ENCODE measurements at regions not wholly inside any gene's neighbourhood (a gene's known extent, or its start where the extent isn't known, plus 50 kb on each side); places are given as distances from the start of the nearest gene placed in this dataset.
"Not testable (repeated sequence)": the region's sequence is repeated elsewhere in the genome, so short reads cannot be mapped to it uniquely, and the experiment has no call there.

GRCh38 chr5:68048516-68048915, 167.0 kb upstream of the PIK3R1 start:
- H3K9me3 ChIP-seq, result peaks cover 0 to 4% of the 10 kb centered on the region in 2 donors
- no peaks in the 10 kb centered on the region for H3K27me3 ChIP-seq
- no peak overlapping the region for H3K27ac ChIP-seq
- in situ Hi-C loops (cut with MboI; ENCODE audit: low pct_ligation_motif_present in 1 of 4, low pct_unique_long_range_greater_than_20kb in 1 of 4, low sequenced_read_pairs in 3 of 4), result no loop called here
- H3K36me3 ChIP-seq, result no peaks in the 10 kb centered on the region
- no peak overlapping the region for H3K4me3 ChIP-seq
- peaks cover 0 to 4% (median 0%) of the 10 kb centered on the region in 4 donors for H3K4me1 ChIP-seq
- 75 to 92% methylated on average over 2 to 3 of the region's 3 CpGs for WGBS, 2 donors (ENCODE audit: low coverage in 1 of 2)
- TF ChIP-seq EP300 (IDR thresholded peaks at IDR 0.05; ENCODE audit: low read depth), result no peak
- TF ChIP-seq POLR2AphosphoS5 (IDR thresholded peaks at IDR 0.05), result no peak
- TF ChIP-seq CTCF (IDR thresholded peaks at IDR 0.05), result no peak
- no peak for TF ChIP-seq POLR2A (IDR thresholded peaks at IDR 0.05)
- no peak for DNase-seq
- intact Hi-C loops (cut with DNase I; ENCODE audit: low total_unique reads), result no loop called here

GRCh38 chr5:68048054-68048453, 167.5 kb upstream of the PIK3R1 start:
- DNase-seq; in situ Hi-C loops (cut with MboI; ENCODE audit: low pct_ligation_motif_present in 1 of 4, low pct_unique_long_range_greater_than_20kb in 1 of 4, low sequenced_read_pairs in 3 of 4); H3K36me3 ChIP-seq; H3K27me3 ChIP-seq; H3K9me3 ChIP-seq; H3K27ac ChIP-seq; intact Hi-C loops (cut with DNase I; ENCODE audit: low total_unique reads); H3K4me1 ChIP-seq; H3K4me3 ChIP-seq: not testable (repeated sequence)
- 74 to 91% methylated on average over 4 to 5 of the region's 5 CpGs for WGBS, 2 donors (ENCODE audit: low coverage in 1 of 2)

- H3K4me1 ChIP-seq, result peaks cover 0 to 4% (median 0%) of the 10 kb centered on the region in 4 donors
- intact Hi-C loops (cut with DNase I; ENCODE audit: low total_unique reads), result no loop called here
- H3K4me3 ChIP-seq, result no peak overlapping the region
- no peaks in the 10 kb centered on the region for H3K36me3 ChIP-seq
- TF ChIP-seq POLR2AphosphoS5 (IDR thresholded peaks at IDR 0.05), result no peak
- no peak for TF ChIP-seq CTCF (IDR thresholded peaks at IDR 0.05)
- TF ChIP-seq POLR2A (IDR thresholded peaks at IDR 0.05), result no peak
- TF ChIP-seq EP300 (IDR thresholded peaks at IDR 0.05; ENCODE audit: low read depth), result no peak
- no peak for DNase-seq
- in situ Hi-C loops (cut with MboI; ENCODE audit: low pct_ligation_motif_present in 1 of 4, low pct_unique_long_range_greater_than_20kb in 1 of 4, low sequenced_read_pairs in 3 of 4), result no loop called here
- H3K9me3 ChIP-seq, result peaks cover 0 to 4% of the 10 kb centered on the region in 2 donors
- WGBS, 2 donors (ENCODE audit: low coverage in 1 of 2), result 96 to 100% methylated on average over 1 of the region's 1 CpG
- H3K27me3 ChIP-seq, result no peaks in the 10 kb centered on the region
- H3K27ac ChIP-seq, result no peak overlapping the region
Measured at GRCh38 chr5:68047035-68047434, 168.5 kb upstream of the PIK3R1 start.

- H3K27me3 ChIP-seq, result no peaks in the 10 kb centered on the region
- no peaks in the 10 kb centered on the region for H3K36me3 ChIP-seq
- no peak overlapping the region for H3K4me3 ChIP-seq
- DNase-seq, result no peak
- TF ChIP-seq EP300 (IDR thresholded peaks at IDR 0.05; ENCODE audit: low read depth), result no peak
- TF ChIP-seq POLR2AphosphoS5 (IDR thresholded peaks at IDR 0.05), result peak in 1 of 3 donors; percentile 34
- TF ChIP-seq CTCF (IDR thresholded peaks at IDR 0.05), result no peak
- no peak for TF ChIP-seq POLR2A (IDR thresholded peaks at IDR 0.05)
- H3K27ac ChIP-seq, result no peak overlapping the region
- in situ Hi-C loops (cut with MboI; ENCODE audit: low pct_ligation_motif_present in 1 of 4, low pct_unique_long_range_greater_than_20kb in 1 of 4, low sequenced_read_pairs in 3 of 4) (no loop called here), intact Hi-C loops (cut with DNase I; ENCODE audit: low total_unique reads) (no loop called here)
- peaks cover 0 to 4% of the 10 kb centered on the region in 2 donors for H3K9me3 ChIP-seq
- H3K4me1 ChIP-seq, result peaks cover 0 to 4% (median 0%) of the 10 kb centered on the region in 4 donors
- WGBS, 2 donors (ENCODE audit: low coverage in 1 of 2), result 80 to 83% methylated on average over 5 of the region's 5 CpGs
Measured at GRCh38 chr5:68046445-68046844, 169.1 kb upstream of the PIK3R1 start.

- no peak overlapping the region for H3K4me3 ChIP-seq
- intact Hi-C loops (cut with DNase I; ENCODE audit: low total_unique reads), result no loop called here
- TF ChIP-seq CTCF (IDR thresholded peaks at IDR 0.05) (no peak), POLR2AphosphoS5 (IDR thresholded peaks at IDR 0.05) (no peak), EP300 (IDR thresholded peaks at IDR 0.05; ENCODE audit: low read depth) (no peak), POLR2A (IDR thresholded peaks at IDR 0.05) (no peak)
- WGBS, 2 donors (ENCODE audit: low coverage in 1 of 2), result 82% methylated on average over 5 to 8 of the region's 8 CpGs
- H3K9me3 ChIP-seq, result no peaks in the 10 kb centered on the region
- no peaks in the 10 kb centered on the region for H3K4me1 ChIP-seq
- in situ Hi-C loops (cut with MboI; ENCODE audit: low pct_ligation_motif_present in 1 of 4, low pct_unique_long_range_greater_than_20kb in 1 of 4, low sequenced_read_pairs in 3 of 4), result no loop called here
- DNase-seq, result peak; percentile 19
- H3K27me3 ChIP-seq, result no peaks in the 10 kb centered on the region
- no peaks in the 10 kb centered on the region for H3K36me3 ChIP-seq
- no peak overlapping the region for H3K27ac ChIP-seq
Measured at GRCh38 chr5:68041293-68041692, 174.3 kb upstream of the PIK3R1 start.
